Neural progenitor cell (in vitro differentiated cells): ENCODE measurements at regions not wholly inside any gene's neighbourhood (a gene's known extent, or its start where the extent isn't known, plus 50 kb on each side); places are given as distances from the start of the nearest gene placed in this dataset.

ENCODE experiments used
- DNase-seq: peaks from one replicate; pipeline ENCODE4 v3.0.0-alpha.2; 2016; ENCODE audit warnings: low spot score
- H2AFZ ChIP-seq: fragments of 200-600 bp; sonication (generic); replicated peaks from 2 replicates; pipeline ENCODE4 v1.6.1; 2016; ENCODE audit warnings: antibody characterized with exemption
- H3F3A ChIP-seq: fragments of 200-600 bp; sonication (generic); 2 replicates; pipeline ENCODE4 v1.6.1; 2016; ENCODE audit warnings: antibody characterized with exemption, low read depth
- H3K27ac ChIP-seq: fragments of 200-600 bp; sonication (generic); 2 replicates; pipeline ENCODE4 v1.5.1; 2016; ENCODE audit warnings: mild to moderate bottlenecking
- H3K27me3 ChIP-seq: fragments of 200-600 bp; sonication (generic); 2 replicates; pipeline ENCODE4 v1.6.1; 2016; ENCODE audit warnings: mild to moderate bottlenecking, moderate library complexity
- H3K36me3 ChIP-seq: fragments of 200-600 bp; sonication (generic); 2 replicates; pipeline ENCODE4 v1.5.1; 2016
- H3K4me1 ChIP-seq: fragments of 200-600 bp; sonication (generic); 2 replicates; pipeline ENCODE4 v1.6.1; 2016; ENCODE audit warnings: mixed run types
- H3K4me2 ChIP-seq: fragments of 200-600 bp; sonication (generic); 2 replicates; pipeline ENCODE4 v1.6.1; 2016
- H3K4me3 ChIP-seq: fragments of 200-600 bp; sonication (generic); 2 replicates; pipeline ENCODE4 v1.5.1; 2016
- H3K79me2 ChIP-seq: fragments of 200-600 bp; sonication (generic); 2 replicates; pipeline ENCODE4 v1.6.1; 2016; ENCODE audit warnings: low read depth
- H3K9ac ChIP-seq: fragments of 200-600 bp; sonication (generic); 2 replicates; pipeline ENCODE4 v1.6.1; 2016
- H3K9me3 ChIP-seq: fragments of 200-600 bp; sonication (generic); 2 replicates; pipeline ENCODE4 v1.5.1; 2016; ENCODE audit warnings: low read depth
- H4K20me1 ChIP-seq: fragments of 200-600 bp; sonication (generic); 2 replicates; pipeline ENCODE4 v1.6.1; 2016; ENCODE audit warnings: low read depth
- H3K27ac Mint-ChIP-seq: 3 replicates; pipeline ENCODE4 v1.8.0; 2021; ENCODE audit warnings: mixed read lengths
- H3K27me3 Mint-ChIP-seq: 2 replicates; pipeline ENCODE4 v1.8.0; 2022; ENCODE audit warnings: low read depth, mild to moderate bottlenecking, inconsistent platforms, moderate library complexity, mixed read lengths; ENCODE audit not compliant: insufficient read depth
- H3K36me3 Mint-ChIP-seq: 3 replicates; pipeline ENCODE4 v1.8.0; 2021; ENCODE audit warnings: mixed read lengths
- H3K4me1 Mint-ChIP-seq: 3 replicates; pipeline ENCODE4 v1.8.0; 2021; ENCODE audit warnings: mixed read lengths
- H3K4me3 Mint-ChIP-seq: 3 replicates; pipeline ENCODE4 v1.8.0; 2021; ENCODE audit warnings: mild to moderate bottlenecking, moderate library complexity, mixed read lengths
- H3K9me3 Mint-ChIP-seq: 3 replicates; pipeline ENCODE4 v1.8.0; 2020; ENCODE audit warnings: mixed read lengths
- CTCF ChIP-seq: fragments of 200-600 bp; sonication (generic); IDR thresholded peaks from 2 replicates; pipeline ENCODE4 v1.5.1; 2017; ENCODE audit warnings: antibody characterized with exemption, mild to moderate bottlenecking
- EZH2 ChIP-seq: fragments of 200-600 bp; sonication (generic); IDR thresholded peaks from 2 replicates; pipeline ENCODE4 v1.6.1; 2017; ENCODE audit warnings: antibody characterized with exemption, mild to moderate bottlenecking, moderate library complexity
- EZH2phosphoT487 ChIP-seq: fragments of 200-600 bp; sonication (generic); IDR thresholded peaks from 2 replicates; pipeline ENCODE4 v1.6.1; 2017; ENCODE audit warnings: antibody characterized with exemption

- Histone ChIP-seq H2AFZ (no peak overlapping the region), H3F3A (no peaks in the 10 kb centered on the region), H3K27ac (no peak overlapping the region), H3K4me3 (no peak overlapping the region), H3K4me1 (no peaks in the 10 kb centered on the region), H3K79me2 (no peaks in the 10 kb centered on the region), H3K4me2 (no peak overlapping the region), H4K20me1 (no peaks in the 10 kb centered on the region), H3K9ac (no peak overlapping the region), H3K36me3 (no peaks in the 10 kb centered on the region), H3K9me3 (no peaks in the 10 kb centered on the region), H3K27me3 (no peaks in the 10 kb centered on the region)
- DNase-seq, result no peak
- H3K36me3 Mint-ChIP-seq, result no peaks in the 10 kb centered on the region
- no peaks in the 10 kb centered on the region for H3K4me1 Mint-ChIP-seq
- TF ChIP-seq CTCF, result no peak
- TF ChIP-seq EZH2, result no peak
- TF ChIP-seq EZH2phosphoT487, result no peak
- peaks cover 13% of the 10 kb centered on the region for H3K9me3 Mint-ChIP-seq
- no peak overlapping the region for H3K27ac Mint-ChIP-seq
- H3K4me3 Mint-ChIP-seq, result no peak overlapping the region
- peaks cover 5% of the 10 kb centered on the region for H3K27me3 Mint-ChIP-seq
These were observed 119.7 kb upstream of the SORCS1 start for GRCh38 chr10:107284187-107284586.

GRCh38 chr10:107280293-107280692, 115.8 kb upstream of the SORCS1 start:
- Mint-ChIP-seq H3K27ac (no peak overlapping the region), H3K9me3 (peaks cover 13% of the 10 kb centered on the region)
- H3K27me3 ChIP-seq, result no peaks in the 10 kb centered on the region

GRCh38 chr10:107277591-107277990, 113.1 kb upstream of the SORCS1 start:
- H3K4me3 Mint-ChIP-seq, result no peak overlapping the region
- H2AFZ ChIP-seq, result no peak overlapping the region
- H3K4me1 ChIP-seq, result peaks cover 13% of the 10 kb centered on the region
- no peaks in the 10 kb centered on the region for H4K20me1 ChIP-seq
- peak; percentile 61 for DNase-seq
- no peaks in the 10 kb centered on the region for H3K9me3 ChIP-seq
- TF ChIP-seq CTCF (no peak), EZH2phosphoT487 (no peak), EZH2 (no peak)
- no peak overlapping the region for H3K27ac ChIP-seq
- H3K36me3 ChIP-seq, result no peaks in the 10 kb centered on the region
- H3F3A ChIP-seq, result no peaks in the 10 kb centered on the region
- H3K4me2 ChIP-seq, result no peak overlapping the region
- H3K79me2 ChIP-seq, result no peaks in the 10 kb centered on the region
- H3K27ac Mint-ChIP-seq, result no peak overlapping the region
- peaks cover 3% of the 10 kb centered on the region for H3K4me1 Mint-ChIP-seq
- H3K4me3 ChIP-seq, result no peak overlapping the region
- H3K27me3 Mint-ChIP-seq, result no peaks in the 10 kb centered on the region
- no peak overlapping the region for H3K9ac ChIP-seq
- H3K27me3 ChIP-seq, result no peaks in the 10 kb centered on the region
- H3K36me3 Mint-ChIP-seq, result no peaks in the 10 kb centered on the region
- H3K9me3 Mint-ChIP-seq, result peaks cover 6% of the 10 kb centered on the region

More at GRCh38 chr10:107280293-107280692, 115.8 kb upstream of the SORCS1 start:
- peaks cover 13% of the 10 kb centered on the region for H3K4me1 ChIP-seq
- Mint-ChIP-seq H3K4me1 (peaks cover 3% of the 10 kb centered on the region), H3K4me3 (no peak overlapping the region), H3K27me3 (peaks cover 5% of the 10 kb centered on the region), H3K36me3 (no peaks in the 10 kb centered on the region)
- no peak for DNase-seq
- no peaks in the 10 kb centered on the region for H3F3A ChIP-seq
- no peaks in the 10 kb centered on the region for H3K36me3 ChIP-seq
- H3K9me3 ChIP-seq, result no peaks in the 10 kb centered on the region
- no peaks in the 10 kb centered on the region for H3K79me2 ChIP-seq
- H3K4me3 ChIP-seq, result no peak overlapping the region
- TF ChIP-seq EZH2phosphoT487 (no peak), EZH2 (no peak), CTCF (no peak)
- no peaks in the 10 kb centered on the region for H4K20me1 ChIP-seq
- H2AFZ ChIP-seq, result no peak overlapping the region
- no peak overlapping the region for H3K9ac ChIP-seq
- H3K4me2 ChIP-seq, result no peak overlapping the region
- H3K27ac ChIP-seq, result no peak overlapping the region
